Ovary (tissue), 7 donors: ENCODE measurements at regions not wholly inside any gene's neighbourhood (a gene's known extent, or its start where the extent isn't known, plus 50 kb on each side); places are given as distances from the start of the nearest gene placed in this dataset.

Source experiments
- DNase-seq, 5 donors: peaks; one replicate each; pipeline ENCODE4 v3.0.0-alpha.2; 2019 to 2020
- H3K27ac ChIP-seq, 2 donors: fragments of 200-600 bp; one replicate each; pipeline versions ENCODE4 v1.5.1 to v1.8.0; 2019 to 2022
- H3K27me3 ChIP-seq: fragments of 200-600 bp; one replicate; pipeline ENCODE4 v1.8.0; 2022
- H3K36me3 ChIP-seq: fragments of 200-600 bp; sonication (generic); one replicate; pipeline ENCODE4 v1.5.1; 2019
- H3K4me1 ChIP-seq: one replicate; pipeline ENCODE4 v1.8.1; 2013; ENCODE audit warnings: mild to moderate bottlenecking, moderate library complexity; ENCODE audit not compliant: insufficient read depth
- H3K4me3 ChIP-seq: fragments of 200-600 bp; sonication (generic); one replicate; pipeline ENCODE4 v1.5.1; 2017
- H3K9me3 ChIP-seq, 2 donors: fragments of 200-600 bp in 1 of 2; sonication (generic) in 1 of 2; one replicate each; pipeline versions ENCODE4 v1.5.1 to v1.8.1; 2013 to 2019; ENCODE audit warnings: mild to moderate bottlenecking in 1 of 2, moderate library complexity in 1 of 2
- EP300 ChIP-seq: sonication (generic); formaldehyde crosslinking; IDR thresholded peaks from one replicate; pipeline ENCODE4 v1.6.1; 2017; ENCODE audit warnings: antibody characterized with exemption
- POLR2A ChIP-seq: fragments of 450-650 bp; IDR thresholded peaks from one replicate; pipeline ENCODE4 v1.6.1; 2017; ENCODE audit warnings: antibody characterized with exemption, mild to moderate bottlenecking, moderate library complexity
- WGBS, 3 donors: extraction: QIAGEN DNeasy Blood & Tissue Kit in 1 of 3; methylation state at CpG; one replicate each; pipeline versions ENCODE4 v1.1.5 to v1.1.7; 2013 to 2017; 5-methylcytosine and 5-hydroxymethylcytosine counted together
- intact Hi-C, 4 donors: fragments of 100-400 bp; cut with DNase I; formaldehyde crosslinking; loops; one replicate each; pipeline versions ENCODE4 v1.11.0 to v1.15.1; 2022 to 2023
- TF ChIP-seq, protein P1 (sequence below), 3 donors: fragments of 450-650 bp in 2 of 3; fragments of 200-600 bp in 1 of 3; IDR thresholded peaks; one replicate each; pipeline versions ENCODE4 v1.5.1 to v1.8.0; 2016 to 2022; ENCODE audit warnings: antibody characterized with exemption in 3 of 3, mild to moderate bottlenecking in 1 of 3
- donor health status: DM: no; HTN: no; CAD: no; lungs with moderate emphysema.
- donor health status: DM: no; HTN: no; CAD: no.
- donor health status: Bipolar disorder and iron deficiency.
- donor health status: DM: no; HTN: no; CAD: no.
- donor health status: DM: yes; HTN: yes; CAD: no.

DNA sequence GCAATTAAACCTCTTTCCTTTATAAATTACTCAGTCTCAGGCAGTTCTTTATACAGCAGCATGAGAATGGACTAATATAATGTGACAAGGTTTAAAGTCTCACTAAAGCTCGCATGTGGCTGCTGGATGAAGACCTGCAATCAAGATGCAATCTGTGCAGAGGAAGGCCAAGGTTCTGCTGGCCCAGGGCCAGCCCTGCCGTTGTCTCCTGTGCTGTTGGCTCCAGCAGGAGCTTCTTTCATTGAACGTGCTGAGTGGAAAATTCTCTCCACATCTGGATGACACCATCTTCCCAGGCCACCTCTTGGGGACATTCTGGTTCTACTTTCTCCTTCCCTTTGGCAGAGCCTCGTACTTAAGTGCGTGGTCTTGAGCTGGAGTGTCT, 742.2 kb downstream of the VRK1 start:
- no peak overlapping the region for H3K27ac ChIP-seq
- 47 to 57% (median 56%) methylated on average over 5 of the region's 5 CpGs for WGBS, 3 donors
- H3K27me3 ChIP-seq: no peaks in the 10 kb centered on the region
- H3K9me3 ChIP-seq: no peaks in the 10 kb centered on the region
- DNase-seq: no peak
- intact Hi-C loops: no loop called here
- no peak overlapping the region for H3K4me3 ChIP-seq
- H3K36me3 ChIP-seq: no peaks in the 10 kb centered on the region
- H3K4me1 ChIP-seq: no peaks in the 10 kb centered on the region
- no peak for TF ChIP-seq POLR2A
- no peak for TF ChIP-seq EP300
- TF ChIP-seq, protein P1, sequence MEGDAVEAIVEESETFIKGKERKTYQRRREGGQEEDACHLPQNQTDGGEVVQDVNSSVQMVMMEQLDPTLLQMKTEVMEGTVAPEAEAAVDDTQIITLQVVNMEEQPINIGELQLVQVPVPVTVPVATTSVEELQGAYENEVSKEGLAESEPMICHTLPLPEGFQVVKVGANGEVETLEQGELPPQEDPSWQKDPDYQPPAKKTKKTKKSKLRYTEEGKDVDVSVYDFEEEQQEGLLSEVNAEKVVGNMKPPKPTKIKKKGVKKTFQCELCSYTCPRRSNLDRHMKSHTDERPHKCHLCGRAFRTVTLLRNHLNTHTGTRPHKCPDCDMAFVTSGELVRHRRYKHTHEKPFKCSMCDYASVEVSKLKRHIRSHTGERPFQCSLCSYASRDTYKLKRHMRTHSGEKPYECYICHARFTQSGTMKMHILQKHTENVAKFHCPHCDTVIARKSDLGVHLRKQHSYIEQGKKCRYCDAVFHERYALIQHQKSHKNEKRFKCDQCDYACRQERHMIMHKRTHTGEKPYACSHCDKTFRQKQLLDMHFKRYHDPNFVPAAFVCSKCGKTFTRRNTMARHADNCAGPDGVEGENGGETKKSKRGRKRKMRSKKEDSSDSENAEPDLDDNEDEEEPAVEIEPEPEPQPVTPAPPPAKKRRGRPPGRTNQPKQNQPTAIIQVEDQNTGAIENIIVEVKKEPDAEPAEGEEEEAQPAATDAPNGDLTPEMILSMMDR (IDR thresholded peaks at IDR 0.05): no peak

DNA sequence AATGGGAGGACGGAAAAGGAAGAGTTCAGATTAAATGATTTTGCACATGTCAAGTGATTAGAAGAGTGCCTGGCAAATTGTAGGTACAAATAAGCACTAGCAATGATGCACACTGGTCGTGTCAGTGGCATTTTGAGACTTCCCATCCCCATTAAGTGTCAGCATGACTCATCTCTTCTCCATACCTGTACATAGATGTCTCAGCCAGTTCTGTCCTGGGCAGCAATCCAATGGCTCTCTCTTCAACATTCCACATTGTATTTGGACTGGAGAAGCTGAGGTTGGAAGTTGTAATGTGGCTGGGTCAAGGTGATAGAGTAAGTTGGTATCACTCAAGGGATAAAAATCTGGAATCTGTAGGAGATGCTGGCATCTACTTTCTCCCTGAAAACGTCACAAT, 742.7 kb downstream of the VRK1 start:
- no peak for TF ChIP-seq POLR2A
- TF ChIP-seq EP300: no peak
- TF ChIP-seq, protein P1 (IDR thresholded peaks at IDR 0.05): no peak

DNA sequence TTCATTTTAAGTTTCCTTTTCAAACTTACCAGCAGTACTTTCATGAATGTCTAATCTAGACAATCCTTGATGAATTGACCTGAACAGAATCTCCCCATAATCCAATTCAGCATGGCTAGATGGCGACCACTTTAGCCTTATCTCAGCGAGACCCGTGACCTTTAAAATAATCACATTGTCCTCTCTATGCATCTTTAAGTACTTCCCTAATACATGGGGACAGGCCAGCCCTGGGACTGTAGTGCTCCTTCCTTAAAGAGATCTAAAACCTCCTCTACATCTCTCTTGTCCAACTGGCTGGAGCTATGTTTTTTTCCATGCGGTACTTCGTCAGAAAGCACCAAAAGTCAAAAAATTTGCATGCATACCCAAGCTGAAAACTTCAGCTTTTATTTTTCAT, 746.0 kb downstream of the VRK1 start:
- 74 to 86% (median 77%) methylated on average over 5 of the region's 5 CpGs for WGBS, 3 donors
- H3K4me3 ChIP-seq: no peak overlapping the region
- no peaks in the 10 kb centered on the region for H3K36me3 ChIP-seq
- TF ChIP-seq EP300: no peak
- no peak for TF ChIP-seq POLR2A
- TF ChIP-seq, protein P1 (IDR thresholded peaks at IDR 0.05): no peak
- no peak for DNase-seq
- no peaks in the 10 kb centered on the region for H3K27me3 ChIP-seq
- no peaks in the 10 kb centered on the region for H3K4me1 ChIP-seq
- H3K9me3 ChIP-seq: no peaks in the 10 kb centered on the region
- intact Hi-C loops: no loop called here
- H3K27ac ChIP-seq: no peak overlapping the region

More for the DNA sequence above, 742.7 kb downstream of the VRK1 start:
- H3K4me3 ChIP-seq: no peak overlapping the region
- WGBS, 3 donors: 54 to 74% (median 59%) methylated on average over 3 of the region's 3 CpGs
- no peaks in the 10 kb centered on the region for H3K4me1 ChIP-seq
- H3K36me3 ChIP-seq: no peaks in the 10 kb centered on the region
- DNase-seq: no peak
- no peaks in the 10 kb centered on the region for H3K27me3 ChIP-seq
- H3K27ac ChIP-seq: no peak overlapping the region
- H3K9me3 ChIP-seq: no peaks in the 10 kb centered on the region
- intact Hi-C loops: no loop called here

DNA sequence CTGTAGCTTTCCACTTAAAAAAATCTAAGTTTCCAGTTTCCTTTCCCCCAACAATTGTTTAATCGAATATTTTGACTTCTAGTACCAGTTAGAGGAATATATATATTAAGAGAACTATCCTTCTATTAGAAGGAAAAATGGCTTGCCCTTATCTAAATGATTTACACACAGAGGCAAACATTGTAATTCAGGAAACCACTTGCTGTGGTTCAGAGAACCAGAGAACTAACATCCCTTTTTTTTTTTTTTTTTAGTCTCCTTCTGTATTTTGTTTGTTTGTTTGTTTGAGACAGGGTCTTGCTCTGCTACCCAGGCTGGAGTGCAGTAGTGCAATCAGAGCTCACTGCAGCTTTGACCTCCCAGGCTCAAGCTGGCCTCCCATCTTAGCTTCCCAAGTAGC, 746.6 kb downstream of the VRK1 start:
- Histone ChIP-seq H3K36me3 (no peaks in the 10 kb centered on the region), H3K4me3 (no peak overlapping the region), H3K27ac (no peak overlapping the region), H3K27me3 (no peaks in the 10 kb centered on the region), H3K9me3 (no peaks in the 10 kb centered on the region), H3K4me1 (no peaks in the 10 kb centered on the region)
- intact Hi-C loops: no loop called here
- TF ChIP-seq EP300 (no peak), POLR2A (no peak)
- TF ChIP-seq, protein P1 (IDR thresholded peaks at IDR 0.05): no peak
- no peak for DNase-seq
- WGBS, 3 donors: 60 to 66% (median 61%) methylated on average over 1 of the region's 1 CpG

DNA sequence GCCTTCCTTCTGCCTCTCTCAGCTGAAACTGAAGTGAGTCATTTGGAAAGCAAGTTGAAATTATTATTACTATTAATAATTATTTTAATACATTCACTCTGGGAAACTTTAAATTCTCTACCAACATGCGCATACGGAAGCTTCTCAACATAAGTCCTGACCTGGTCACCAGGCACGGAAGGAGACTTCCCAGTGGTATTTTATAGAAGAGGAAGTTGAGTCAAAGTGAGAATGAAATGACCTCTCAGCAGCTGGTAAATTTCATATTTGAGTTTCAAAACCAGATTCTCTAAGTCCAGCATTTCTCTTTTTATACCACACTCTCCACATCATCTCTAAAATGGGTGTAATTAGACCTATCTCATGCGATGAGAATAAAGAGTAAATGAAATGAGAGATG, 747.4 kb downstream of the VRK1 start:
- Histone ChIP-seq H3K9me3 (no peaks in the 10 kb centered on the region), H3K27me3 (no peaks in the 10 kb centered on the region), H3K4me1 (no peaks in the 10 kb centered on the region), H3K27ac (no peak overlapping the region), H3K36me3 (no peaks in the 10 kb centered on the region), H3K4me3 (no peak overlapping the region)
- TF ChIP-seq, protein P1 (IDR thresholded peaks at IDR 0.05): no peak
- TF ChIP-seq POLR2A: no peak
- TF ChIP-seq EP300: no peak
- 87 to 95% (median 90%) methylated on average over 4 of the region's 4 CpGs for WGBS, 3 donors
- intact Hi-C loops: no loop called here
- no peak for DNase-seq
